ENCODE measurements at regions not wholly inside any gene's neighbourhood (a gene's known extent, or its start where the extent isn't known, plus 50 kb on each side); places are given as distances from the start of the nearest gene placed in this dataset.
"Not testable (repeated sequence)": the region's sequence is repeated elsewhere in the genome, so short reads cannot be mapped to it uniquely, and the experiment has no call there.

DNA sequence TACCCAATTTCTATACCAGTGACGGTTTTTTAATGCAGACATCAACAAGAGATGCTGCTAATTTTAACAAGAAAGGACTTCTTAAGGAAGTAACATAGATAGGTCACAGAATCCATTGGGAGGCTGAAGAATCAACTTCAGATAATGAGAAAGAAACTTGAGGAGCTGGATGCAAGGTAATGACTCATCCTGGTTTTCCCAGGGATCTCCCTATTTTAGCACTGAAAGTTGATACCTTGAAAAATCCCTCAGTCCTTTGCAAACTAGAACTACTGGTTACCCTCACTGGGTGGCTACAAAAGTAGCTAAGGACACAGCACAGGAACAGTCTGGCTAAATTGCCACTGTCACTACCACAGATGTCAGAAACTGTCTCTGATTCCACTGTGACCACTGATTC, 561.9 kb downstream of the FLRT2 start:
- DNase-seq = no peak

DNA sequence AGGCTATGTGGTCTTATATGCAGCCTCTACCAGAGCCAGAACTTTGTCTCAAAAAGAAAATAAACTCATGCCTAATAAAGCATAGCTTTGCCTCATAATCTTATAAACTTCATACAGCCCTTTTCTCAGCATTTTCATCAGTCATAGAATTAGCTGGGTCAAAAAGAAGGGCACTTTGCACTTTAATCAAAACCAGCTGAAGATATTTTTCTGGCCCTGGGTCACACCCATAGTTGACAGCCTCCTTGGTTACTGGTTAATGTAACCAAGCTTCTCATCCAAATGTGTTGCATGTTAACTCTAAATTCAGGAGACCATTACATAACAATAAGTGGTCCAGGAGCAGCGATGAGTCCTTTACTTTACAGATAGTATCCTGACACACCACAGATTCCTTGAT, 558.2 kb downstream of the FLRT2 start:
- no peak for DNase-seq

GRCh38 chr14:86087377-86087776, 557.4 kb downstream of the FLRT2 start:
- no peak for DNase-seq

- no peak for DNase-seq
Measured at GRCh38 chr14:86086962-86087361, 557.0 kb downstream of the FLRT2 start.

DNA sequence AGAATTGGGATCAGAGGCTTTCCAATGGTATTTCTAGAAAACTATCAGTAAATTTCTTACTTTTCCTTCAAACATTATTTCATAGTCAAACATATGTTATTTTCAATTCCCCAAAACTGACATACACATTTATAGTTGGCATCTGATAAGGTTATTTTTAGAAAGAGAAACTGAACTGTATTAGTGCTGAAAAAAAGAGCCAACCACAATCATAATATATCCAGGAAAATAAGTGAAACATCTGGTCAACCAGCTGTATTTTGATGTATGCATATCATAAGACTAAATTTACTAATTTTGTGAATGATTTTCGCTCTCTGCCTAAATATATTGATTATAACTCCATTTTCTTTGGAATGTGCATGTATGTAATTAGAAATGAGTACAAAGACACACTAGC, 554.2 kb downstream of the FLRT2 start:
- DNase-seq = no peak

- DNase-seq = no peak
Measured at GRCh38 chr14:86083616-86084015, 553.7 kb downstream of the FLRT2 start.

DNA sequence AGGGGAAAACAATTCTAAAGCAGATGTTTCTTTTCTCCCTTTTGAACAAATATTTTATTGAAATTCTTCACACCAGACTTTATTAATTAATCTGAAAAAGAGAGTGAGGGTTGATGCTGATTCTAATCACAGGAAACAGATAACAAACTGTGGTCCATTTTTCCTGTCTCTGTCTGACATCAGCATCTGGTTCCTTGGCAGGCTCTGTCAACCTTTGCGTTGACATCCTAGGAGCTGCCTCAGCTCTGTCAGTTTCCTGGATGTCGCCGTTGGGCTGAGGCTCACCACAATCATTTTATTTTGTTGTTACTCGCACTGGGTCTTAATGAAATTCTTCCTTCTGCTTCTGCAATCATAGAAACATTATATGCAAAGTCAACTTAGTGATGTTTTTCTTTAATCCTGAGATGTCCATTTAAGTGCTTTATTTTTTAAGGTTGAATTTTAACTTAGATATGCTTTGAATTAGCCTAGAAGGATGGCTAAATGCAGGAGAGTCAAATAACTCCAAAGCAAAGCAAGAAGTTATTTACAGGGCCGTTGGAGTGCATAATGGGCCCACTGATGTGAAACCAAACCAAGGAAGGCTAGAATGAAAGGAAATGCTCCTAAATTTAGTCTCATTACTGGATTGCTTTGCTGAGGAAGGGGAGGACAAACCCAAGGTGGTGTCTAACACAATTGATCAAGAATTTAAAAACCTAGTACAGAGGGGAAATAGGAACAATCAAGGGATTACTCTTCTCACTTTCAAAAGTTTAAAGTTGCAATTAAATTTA, 542.4 kb downstream of the FLRT2 start:
- DNase-seq = no peak

GRCh38 chr14:86066651-86067050, 536.7 kb downstream of the FLRT2 start:
- DNase-seq = no peak

- no peak for DNase-seq
Measured at GRCh38 chr14:86065407-86065806, 535.5 kb downstream of the FLRT2 start.

DNA sequence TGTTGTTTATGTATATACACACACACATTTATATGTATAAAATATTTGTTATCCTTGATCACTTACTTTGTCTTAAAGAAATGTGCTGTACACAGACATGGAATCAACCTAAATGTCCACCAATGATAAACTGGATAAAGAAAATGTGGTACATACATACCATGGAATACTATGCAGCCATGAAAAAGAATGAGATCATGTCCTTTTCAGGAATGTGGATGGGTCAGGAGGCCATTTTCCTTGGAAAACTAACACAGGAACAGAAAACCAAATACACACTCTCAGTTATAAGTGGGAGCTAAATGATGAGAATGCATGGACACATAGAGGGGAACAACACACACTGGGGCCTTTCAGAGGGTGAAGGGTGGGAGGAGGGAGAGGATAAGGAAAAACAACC, 534.7 kb downstream of the FLRT2 start:
- DNase-seq = not testable (repeated sequence)

- no peak for DNase-seq
Measured at GRCh38 chr14:86057018-86057667, 527.2 kb downstream of the FLRT2 start.

GRCh38 chr14:86055512-86056075, 525.6 kb downstream of the FLRT2 start:
- DNase-seq = no peak

GRCh38 chr14:86052868-86053267, 522.9 kb downstream of the FLRT2 start:
- DNase-seq = no peak

DNA sequence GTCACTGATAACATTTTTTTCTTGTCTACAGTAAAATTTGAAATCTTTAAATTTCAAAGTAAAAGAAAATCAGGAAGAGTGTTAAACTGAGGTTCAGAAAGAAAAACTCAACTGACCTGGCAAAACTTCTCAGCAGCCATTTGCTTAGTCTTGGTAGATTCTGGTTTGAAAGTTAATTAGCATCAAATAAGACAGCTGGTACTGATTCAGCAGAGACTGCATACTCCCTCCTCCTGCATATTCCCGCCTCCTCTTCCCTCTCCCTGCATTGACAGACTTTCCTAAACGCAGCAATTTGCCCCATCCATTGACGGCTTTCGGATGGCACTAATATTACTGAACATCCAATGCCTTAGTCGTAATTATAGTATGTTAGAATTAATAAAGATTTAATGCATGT, 520.8 kb downstream of the FLRT2 start:
- DNase-seq = no peak

DNA sequence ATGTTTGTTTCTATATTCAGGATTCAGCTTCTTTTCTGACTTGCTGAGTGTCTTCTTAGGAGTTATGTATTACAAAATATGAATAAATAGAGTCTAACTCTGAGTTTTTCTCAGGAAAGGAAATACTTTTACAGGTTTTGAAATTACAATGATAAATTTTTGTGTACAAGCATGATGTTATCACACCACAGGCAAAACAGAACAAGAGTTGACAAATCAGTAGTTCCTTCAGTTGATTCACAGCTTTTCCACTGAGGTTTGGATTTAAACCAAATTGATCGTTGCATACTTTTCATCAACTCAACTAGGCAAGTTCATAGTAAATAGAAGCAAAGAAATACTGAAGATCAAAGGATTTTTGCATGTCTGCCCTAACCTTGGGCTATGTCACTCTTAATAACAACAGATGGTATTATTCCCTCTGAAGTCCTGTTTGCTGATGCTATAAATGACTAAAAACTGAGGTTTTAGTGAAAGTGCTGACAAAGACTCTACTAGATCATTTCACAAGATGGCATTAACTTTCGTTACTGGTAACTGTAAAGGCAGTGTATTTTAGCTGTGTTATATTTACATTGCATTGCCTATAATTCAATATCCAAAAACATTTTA, 520.2 kb downstream of the FLRT2 start:
- no peak for DNase-seq

- DNase-seq = no peak
Measured at GRCh38 chr14:86039176-86039575, 509.2 kb downstream of the FLRT2 start.

DNA sequence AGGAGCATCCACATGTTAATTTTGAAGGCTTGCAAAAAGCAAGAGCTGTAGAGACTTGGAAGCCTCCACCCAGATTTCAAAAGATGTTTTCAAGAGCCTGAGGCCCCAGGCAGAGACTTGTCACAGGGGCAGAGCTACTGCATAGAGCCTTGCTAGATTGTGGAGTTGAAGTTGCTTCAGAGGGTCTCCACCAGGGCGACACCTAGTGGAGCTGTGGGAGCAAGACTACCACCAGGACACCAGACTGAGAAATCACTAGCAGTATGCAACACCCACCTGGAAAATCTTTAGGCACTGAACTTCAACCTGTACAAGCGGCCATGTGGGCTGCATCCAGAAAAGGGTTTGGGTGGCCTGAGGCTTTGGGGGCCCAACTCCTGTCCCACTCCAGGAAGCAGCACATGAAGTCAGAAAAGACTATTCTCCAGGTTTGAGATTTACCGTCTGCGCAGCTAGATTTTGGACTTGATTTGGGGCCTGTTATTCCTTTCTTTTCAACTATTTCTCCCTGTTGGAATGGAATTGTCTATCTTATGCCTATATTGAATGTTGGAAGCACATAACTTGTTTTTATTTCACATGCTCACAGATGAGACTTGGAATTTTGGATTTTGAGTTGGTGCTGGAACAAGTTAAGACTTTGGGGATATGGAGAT, 508.6 kb downstream of the FLRT2 start:
- peak; percentile 27 for DNase-seq

DNA sequence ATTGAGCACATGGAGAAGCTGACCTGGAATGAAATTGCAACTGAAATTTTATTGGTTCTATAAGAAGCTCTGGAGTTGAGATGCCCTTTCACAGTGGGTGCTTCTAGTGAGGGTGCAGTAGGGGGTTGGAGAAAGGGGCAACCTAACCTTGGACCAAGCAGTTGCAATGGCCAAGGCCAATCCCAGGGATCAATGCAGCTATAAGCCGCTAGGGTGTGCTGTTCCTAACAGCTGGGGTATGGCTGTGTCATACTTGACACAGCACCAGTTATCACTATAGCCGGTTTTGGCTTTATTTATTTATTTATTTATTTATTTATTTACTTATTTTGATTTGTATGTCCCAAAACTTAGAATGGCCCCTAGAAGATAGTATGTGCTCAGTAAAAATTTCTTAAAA, 505.9 kb downstream of the FLRT2 start:
- DNase-seq = no peak

- DNase-seq = no peak
Measured at GRCh38 chr14:86027990-86028389, 498.0 kb downstream of the FLRT2 start.

DNA sequence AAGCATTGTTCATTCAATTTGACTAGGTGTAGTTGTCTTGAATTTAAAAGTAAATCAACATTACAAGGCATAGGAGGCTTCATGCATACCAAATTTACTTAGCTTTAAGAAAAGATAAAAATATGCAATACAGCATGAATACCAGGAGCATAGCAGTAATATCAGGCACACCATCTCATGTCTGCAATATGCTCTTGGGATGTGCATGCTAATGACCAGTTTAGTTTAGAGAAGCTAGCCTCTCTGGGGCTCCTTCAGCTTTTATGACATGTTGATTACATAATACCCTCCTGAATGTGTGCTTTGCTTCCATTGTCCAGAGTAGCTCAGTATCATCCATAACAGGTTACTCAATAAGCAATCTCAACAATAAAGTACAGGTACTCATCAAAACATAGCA, 497.2 kb downstream of the FLRT2 start:
- DNase-seq = no peak

GRCh38 chr14:86022031-86022629, 492.2 kb downstream of the FLRT2 start:
- no peak for DNase-seq

- DNase-seq = no peak
Measured at GRCh38 chr14:86020841-86021240, 490.9 kb downstream of the FLRT2 start.

DNA sequence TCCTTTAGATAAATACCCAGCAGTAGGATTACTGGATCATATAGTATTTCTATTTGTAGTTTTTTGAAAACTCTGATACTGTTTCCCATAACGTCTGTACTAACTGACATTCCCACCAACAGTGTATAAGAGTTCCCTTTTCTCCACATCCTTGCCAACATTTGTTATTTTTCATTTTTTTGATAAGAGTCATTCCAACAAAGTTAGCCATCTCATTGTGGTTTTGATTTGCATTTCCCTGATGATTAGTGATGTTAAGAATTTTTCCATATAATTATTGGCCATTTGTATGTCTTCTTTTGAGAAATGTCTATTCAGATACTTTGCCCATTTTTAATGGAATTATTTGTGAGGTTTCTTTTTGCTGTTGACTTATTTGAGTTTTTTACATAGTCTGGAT, 486.0 kb downstream of the FLRT2 start:
- DNase-seq = no peak

All from activated gamma-delta T cell treated with Interleukin-2 at 50 U/mL for 16 hours (primary cell).